Inflammatory macrophage treated with lipopolysaccharide for 1 hour (primary cell): ENCODE measurements at regions not wholly inside any gene's neighbourhood (a gene's known extent, or its start where the extent isn't known, plus 50 kb on each side); places are given as distances from the start of the nearest gene placed in this dataset.

Experiments used
- DNase-seq, 2 donors: peaks; one replicate each; pipeline ENCODE4 v3.0.0-alpha.2; 2020 to 2022

- no peak for DNase-seq
Observed at GRCh38 chr20:24332956-24333355, 136.5 kb upstream of the SYNDIG1 start.

DNA sequence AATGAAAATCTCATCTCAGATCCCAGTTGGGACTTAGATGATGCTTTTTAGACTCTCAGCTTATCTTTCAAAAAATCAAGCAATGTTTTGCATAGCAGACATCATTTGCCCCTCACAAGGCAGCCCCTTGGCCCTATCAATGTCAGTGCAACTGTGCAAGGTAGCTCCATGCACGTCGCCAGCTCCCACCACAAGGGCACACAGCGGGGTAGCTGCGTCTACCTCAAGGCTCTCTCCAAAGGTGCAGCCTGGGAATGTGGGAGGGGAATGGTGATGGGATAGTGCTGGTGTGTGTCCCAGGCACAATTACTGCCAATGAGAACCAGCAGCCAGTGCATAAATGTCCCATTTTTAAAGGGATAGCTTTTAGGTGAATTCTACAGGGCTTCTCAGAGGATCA is 137.5 kb upstream of the SYNDIG1 start:
- DNase-seq: no peak

DNA sequence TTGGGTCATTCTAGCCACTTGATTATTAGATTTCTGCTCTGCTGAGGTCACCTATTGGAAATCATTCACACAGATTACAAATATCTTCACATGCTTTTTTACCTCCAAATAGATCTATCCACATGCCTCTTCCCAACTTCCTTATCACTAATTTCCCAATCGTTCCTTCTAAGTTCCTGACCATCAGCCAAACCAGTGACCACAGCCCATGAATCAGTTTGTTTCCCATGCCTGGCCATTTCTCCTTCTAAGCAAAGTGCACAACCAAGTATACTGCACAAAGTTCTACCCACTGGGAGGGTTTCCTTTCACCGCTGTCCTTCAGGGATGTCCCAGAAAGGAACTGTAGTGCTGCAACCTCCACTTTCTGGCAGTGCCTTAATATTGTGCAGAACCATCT is 140.5 kb upstream of the SYNDIG1 start:
- no peak for DNase-seq

- peak; percentile 15 to 64 for DNase-seq
Observed at GRCh38 chr20:24321973-24322372, 147.5 kb upstream of the SYNDIG1 start.

GRCh38 chr20:24318569-24319352 is 150.7 kb upstream of the SYNDIG1 start:
- no peak for DNase-seq

GRCh38 chr20:24317224-24317623 is 152.2 kb upstream of the SYNDIG1 start:
- no peak for DNase-seq

GRCh38 chr20:24316731-24317130 is 152.7 kb upstream of the SYNDIG1 start:
- no peak for DNase-seq

DNA sequence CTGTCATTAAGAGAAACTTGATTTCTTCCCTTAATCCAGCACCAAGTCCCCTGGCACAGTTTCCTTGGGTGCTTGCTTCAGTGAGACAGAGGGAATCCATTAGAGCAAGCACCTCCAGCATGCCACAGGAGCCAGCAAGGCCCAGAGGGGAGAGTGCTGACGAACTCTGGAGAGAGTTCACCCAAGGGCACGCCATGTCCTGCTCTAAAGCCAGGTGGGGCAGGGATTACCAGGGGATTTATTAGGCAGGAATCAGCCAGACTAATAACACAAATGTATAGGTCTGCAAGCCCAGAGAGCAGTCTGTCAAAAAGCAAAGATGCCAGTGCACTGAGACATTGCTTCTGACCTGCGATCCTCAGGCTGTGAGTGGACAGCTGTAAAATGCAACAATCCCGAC is 155.4 kb upstream of the SYNDIG1 start:
- DNase-seq: no peak

GRCh38 chr20:24309596-24309995 is 159.8 kb upstream of the SYNDIG1 start:
- no peak for DNase-seq

DNA sequence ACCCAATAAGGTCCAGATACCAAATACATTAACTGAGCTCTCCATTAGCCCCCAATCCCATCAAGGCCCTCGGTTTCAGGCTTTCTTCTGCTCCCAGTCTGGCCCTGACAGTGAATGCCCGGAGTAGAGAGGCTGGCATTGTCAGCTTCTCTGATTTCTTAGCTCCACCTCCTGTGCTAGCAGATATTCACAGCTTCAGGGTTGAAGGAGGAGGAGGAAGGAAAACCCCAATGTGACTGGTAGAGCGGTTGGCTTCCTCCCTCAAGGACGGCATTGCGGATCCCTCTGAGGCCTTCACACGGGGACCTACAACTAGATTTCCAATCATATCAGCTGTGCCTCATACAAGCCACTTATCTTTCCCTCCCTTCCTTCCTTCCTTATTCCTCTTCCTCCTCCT is 164.1 kb upstream of the SYNDIG1 start:
- peak; percentile 5 to 8 for DNase-seq

DNA sequence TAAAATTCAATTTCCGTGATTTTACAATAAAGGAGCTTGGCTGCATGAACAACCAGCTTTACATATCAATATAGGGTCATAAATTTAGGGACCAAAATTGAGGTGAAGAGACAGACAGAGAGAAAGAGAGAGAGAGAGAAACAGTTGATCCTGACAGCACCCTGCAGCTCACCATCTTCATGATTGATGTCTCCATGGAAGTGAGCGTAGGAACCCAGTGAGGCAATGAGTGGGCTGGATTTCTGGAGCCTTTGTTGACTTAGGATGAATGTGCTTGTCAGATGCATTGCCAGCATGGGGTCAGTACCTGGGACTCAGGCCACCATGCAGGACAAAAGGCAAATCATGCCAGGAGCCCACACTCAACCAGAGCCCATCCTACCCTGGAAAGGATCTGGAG is 165.1 kb upstream of the SYNDIG1 start:
- no peak for DNase-seq

DNA sequence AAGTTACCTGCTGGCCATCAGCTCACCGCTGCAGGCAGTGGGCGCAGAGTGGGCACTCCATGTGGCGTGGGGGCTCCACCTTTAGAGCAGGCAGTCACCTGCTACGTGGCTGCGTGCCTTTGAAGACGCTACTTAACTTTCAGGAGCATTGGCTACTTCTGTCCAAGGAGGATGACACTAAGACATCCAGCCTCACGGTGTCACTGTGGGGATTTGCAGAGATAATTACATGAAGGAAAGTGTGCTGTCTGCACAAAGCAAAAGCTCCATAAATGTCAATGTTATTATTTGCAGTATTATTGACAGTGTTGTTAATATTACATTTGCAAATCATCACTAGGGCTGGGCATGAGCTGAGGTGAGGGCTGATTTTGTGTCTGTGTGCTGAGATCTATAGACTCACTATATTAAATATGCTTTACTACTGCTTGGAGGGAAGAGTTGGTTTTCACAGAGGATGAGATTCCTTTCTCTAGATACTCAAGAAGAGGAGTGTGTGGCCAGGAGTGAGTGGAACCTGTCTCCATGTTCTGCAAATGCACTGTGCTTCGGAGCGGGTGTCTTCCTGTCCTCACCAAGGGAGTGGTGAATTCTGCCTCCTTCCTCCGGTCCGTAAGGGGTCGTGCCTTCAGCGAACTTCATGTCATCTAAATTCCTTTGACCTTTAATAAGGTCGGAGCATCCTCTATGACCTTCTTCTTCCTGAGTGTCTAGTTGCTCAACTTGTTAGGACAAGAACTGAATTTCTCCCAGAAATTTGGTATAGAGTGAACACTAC is 165.8 kb upstream of the SYNDIG1 start:
- no peak for DNase-seq

DNA sequence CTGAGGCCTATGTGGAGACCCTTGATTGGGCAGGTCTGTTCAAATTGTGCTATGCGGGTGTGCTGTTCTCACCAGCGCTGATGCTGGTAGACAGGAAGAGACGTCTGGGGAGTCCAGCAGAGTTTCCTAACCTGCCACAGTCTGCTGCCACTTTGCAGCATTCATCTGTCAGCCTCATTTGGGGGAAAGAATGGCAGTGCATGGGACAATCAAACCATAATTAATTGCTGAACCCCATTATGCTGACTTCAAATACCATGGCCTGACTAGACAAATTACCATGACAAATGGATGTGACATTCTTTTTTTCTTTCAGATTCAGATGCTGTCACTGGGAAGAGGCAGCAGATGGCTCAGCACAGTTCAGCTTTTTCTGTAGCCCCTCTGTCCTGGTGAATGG is 171.4 kb upstream of the SYNDIG1 start:
- DNase-seq: no peak

- no peak for DNase-seq
Observed at GRCh38 chr20:24296477-24297261, 172.8 kb upstream of the SYNDIG1 start.

DNA sequence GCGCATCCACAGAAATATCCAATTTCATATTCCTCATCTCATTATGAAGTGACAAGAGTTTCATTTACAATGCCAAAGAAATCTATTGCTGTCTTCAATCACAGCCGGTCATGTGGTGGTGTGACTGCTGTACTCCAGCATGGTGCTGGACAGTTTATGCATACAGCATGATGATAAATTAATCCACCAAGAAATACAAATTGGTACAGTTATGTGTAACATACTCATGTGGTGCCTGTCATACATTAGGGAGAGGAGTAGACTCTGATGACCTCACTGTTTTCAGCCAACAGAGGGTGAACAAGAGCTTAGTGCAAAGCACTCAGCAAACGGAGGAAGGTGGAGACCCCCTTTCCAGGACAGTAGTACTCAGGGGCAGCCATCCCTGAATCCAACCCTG is 178.4 kb upstream of the SYNDIG1 start:
- DNase-seq: no peak

DNA sequence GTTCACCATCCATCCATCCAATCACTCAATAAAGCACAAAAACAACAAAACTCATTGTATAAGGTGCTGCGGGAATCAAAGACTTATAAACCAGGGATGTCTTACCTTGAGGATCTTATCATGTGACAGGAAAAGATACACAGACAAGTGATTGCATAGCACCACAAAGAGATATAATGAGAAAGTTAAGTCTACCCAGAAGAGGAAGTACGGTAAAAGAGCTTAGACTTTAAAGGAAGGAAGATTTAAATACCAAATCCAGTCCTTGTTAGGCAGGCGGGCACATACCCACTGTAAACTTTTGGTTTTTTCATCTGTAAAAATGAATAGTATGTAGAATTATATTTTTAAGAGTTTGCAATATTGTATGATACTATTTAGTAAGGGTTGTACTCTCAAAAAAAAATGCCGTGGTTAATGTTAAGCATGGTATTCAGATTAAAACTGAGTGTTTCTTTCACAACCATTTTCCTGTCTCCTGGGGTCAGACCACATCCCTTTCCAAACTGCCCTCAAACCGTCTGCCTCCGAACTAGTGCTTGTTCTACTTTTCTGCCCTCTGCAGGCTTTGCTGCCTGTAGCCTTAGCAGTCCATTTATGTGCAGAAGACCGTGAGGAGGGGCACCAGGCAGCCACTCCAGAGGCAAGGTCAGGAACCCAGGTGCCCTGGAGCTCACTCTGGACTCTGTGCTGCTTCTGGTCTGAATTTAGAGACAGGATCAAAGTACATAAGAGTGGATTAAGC is 179.5 kb upstream of the SYNDIG1 start:
- DNase-seq: peak in 1 of 2 donors; percentile 1

GRCh38 chr20:24283186-24283585 is 186.2 kb upstream of the SYNDIG1 start:
- no peak for DNase-seq

DNA sequence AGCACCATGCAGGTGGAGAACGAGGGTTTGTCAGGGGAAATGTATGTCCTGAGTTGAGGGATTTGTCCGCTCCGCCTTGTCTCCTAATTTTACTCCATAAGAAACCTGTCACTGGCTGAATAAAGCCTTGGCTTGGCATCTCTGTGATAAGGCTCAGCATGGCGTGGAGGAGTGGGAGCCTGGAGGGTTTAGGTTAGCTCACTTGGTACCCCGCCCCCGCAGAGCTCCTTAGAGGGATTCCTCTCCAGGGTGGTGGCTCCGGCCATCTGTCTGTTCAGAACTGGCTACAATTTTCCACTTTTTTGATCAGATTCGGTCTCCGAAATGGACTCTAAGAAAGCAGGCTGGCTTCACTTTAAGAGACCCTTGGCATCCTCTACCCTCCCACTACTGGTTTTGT is 192.2 kb upstream of the SYNDIG1 start:
- DNase-seq: no peak

- no peak for DNase-seq
Observed at GRCh38 chr20:24275946-24276705, 193.3 kb upstream of the SYNDIG1 start.

GRCh38 chr20:24273251-24273650 is 196.2 kb upstream of the SYNDIG1 start:
- DNase-seq: no peak

- DNase-seq: no peak
Observed at GRCh38 chr20:24261351-24261750, 208.1 kb upstream of the SYNDIG1 start.

GRCh38 chr20:24257171-24257570 is 212.3 kb upstream of the SYNDIG1 start:
- DNase-seq: no peak
